Stimulated activated CD8-positive, alpha-beta memory T cell treated with anti-CD3 and anti-CD28 coated beads, Interleukin-12 subunit alpha, Interleukin-12 subunit beta, amount 100 ng/mL, for 4 hours (primary cell): ENCODE measurements at regions not wholly inside any gene's neighbourhood (a gene's known extent, or its start where the extent isn't known, plus 50 kb on each side); places are given as distances from the start of the nearest gene placed in this dataset.

Experiments
- DNase-seq: peaks from one replicate; pipeline ENCODE4 v3.0.0-alpha.2; 2020; ENCODE audit warnings: low read depth

GRCh38 chrX:39893417-39894338 lies 204.1 kb downstream of the BCOR start:
- DNase-seq, result no peak

GRCh38 chrX:39894683-39895082 lies 203.1 kb downstream of the BCOR start:
- DNase-seq, result no peak

GRCh38 chrX:39895218-39896110 lies 202.3 kb downstream of the BCOR start:
- no peak for DNase-seq

- no peak for DNase-seq
Measured at GRCh38 chrX:39896951-39897740, 200.6 kb downstream of the BCOR start.

- DNase-seq, result no peak
Measured at GRCh38 chrX:39897741-39898097, 200.0 kb downstream of the BCOR start.

DNA sequence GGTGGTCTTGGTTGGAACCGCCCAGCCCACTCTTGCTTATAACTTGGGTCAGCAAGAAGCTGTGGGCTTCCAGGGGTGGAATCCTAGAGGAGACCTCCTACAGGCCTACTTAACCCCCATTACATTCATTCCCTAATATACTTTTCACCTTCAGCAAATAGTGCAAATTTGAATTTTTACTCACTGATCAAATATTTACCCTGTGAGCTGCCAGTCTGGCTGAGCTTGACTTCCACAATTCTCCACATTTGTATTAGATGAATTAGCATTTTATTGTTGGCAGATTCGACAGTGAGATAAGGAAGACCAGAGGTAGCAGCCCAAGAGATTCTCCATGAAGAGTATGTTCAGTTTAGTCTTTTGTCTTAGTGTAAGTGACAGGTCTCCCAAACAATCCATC lies 199.6 kb downstream of the BCOR start:
- DNase-seq, result no peak

- DNase-seq, result no peak
Measured at GRCh38 chrX:39899059-39899458, 198.7 kb downstream of the BCOR start.

- DNase-seq, result no peak
Measured at GRCh38 chrX:39899856-39900776, 197.6 kb downstream of the BCOR start.

GRCh38 chrX:39900777-39901170 lies 197.0 kb downstream of the BCOR start:
- no peak for DNase-seq

DNA sequence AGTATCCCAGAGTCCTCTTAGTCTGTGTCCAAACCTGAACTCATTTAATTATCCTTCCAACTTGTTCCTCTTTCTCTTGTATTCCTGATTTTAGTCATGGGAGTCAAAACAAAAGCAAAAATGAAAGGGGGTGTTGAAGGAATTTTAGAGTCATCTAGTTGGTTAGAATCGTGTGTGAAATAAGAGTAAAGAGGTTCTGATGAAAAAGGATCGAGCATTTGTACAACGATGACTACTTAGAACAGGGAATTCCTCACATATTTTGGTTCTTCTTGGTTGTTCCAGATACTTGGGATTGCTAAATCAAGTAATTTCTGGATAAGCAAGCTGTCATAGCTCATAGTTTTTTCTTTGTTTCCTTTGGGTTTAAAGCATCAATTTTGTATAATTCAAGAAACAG lies 194.4 kb downstream of the BCOR start:
- DNase-seq, result no peak

DNA sequence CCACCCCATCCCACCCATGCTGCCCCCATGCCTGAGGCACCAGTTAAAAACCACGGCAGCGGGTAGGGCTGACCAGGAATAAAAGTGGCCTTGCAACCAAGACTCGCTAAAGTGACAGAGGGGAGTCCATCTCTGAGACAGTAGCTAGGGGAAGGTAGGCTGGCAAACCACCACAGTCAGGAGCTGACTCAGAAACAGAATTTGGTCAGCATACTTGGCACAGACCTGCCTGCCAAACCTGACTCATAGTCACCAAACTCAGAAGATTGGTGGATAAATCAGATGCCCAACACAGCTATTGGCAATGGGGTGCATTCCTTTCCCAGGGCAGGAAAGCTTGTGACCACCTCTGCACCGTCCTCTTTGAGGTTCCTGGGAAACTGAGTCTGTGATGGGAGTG lies 193.8 kb downstream of the BCOR start:
- no peak for DNase-seq

DNA sequence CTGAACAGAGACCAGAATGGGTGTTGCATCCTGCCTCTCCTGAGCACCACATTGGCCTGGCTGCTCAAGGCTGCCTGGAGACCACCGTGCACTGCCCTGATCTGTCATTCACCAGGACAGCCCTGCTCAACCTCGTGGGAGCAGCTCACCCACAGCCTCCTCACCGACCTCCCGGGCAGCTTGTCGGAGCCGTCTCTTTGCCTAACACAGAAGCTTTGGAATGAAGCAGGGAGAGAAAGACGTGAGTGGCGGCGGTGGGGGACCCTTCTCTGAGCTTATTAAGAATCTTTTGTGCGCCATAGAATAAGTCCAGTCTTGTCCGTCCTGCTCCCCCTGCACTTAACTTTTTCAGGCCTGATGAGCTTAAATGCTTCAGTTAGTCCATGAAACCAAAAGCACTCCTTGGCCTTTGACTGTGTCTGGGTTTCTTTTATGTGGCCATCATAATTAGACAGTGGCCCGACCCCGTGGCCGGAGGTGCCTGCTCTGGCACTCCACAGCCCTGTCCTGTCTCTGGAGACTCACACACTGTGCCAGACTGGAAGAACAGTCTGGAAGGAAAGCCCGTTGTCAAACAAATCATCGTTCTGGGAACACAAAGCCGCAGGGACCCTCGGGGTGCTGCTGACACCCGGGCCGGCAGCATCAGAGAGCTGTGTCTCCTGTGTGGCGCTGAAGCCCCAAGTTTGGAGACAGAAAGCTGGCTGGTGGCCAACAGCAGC lies 192.8 kb downstream of the BCOR start:
- no peak for DNase-seq

- DNase-seq, result no peak
Measured at GRCh38 chrX:39905538-39905891, 192.2 kb downstream of the BCOR start.

- DNase-seq, result no peak
Measured at GRCh38 chrX:39905946-39906345, 191.8 kb downstream of the BCOR start.

GRCh38 chrX:39907964-39908661 lies 189.6 kb downstream of the BCOR start:
- no peak for DNase-seq

GRCh38 chrX:39909996-39910395 lies 187.8 kb downstream of the BCOR start:
- DNase-seq, result no peak

GRCh38 chrX:39910651-39911050 lies 187.1 kb downstream of the BCOR start:
- DNase-seq, result no peak

GRCh38 chrX:39911278-39911897 lies 186.4 kb downstream of the BCOR start:
- DNase-seq, result no peak

DNA sequence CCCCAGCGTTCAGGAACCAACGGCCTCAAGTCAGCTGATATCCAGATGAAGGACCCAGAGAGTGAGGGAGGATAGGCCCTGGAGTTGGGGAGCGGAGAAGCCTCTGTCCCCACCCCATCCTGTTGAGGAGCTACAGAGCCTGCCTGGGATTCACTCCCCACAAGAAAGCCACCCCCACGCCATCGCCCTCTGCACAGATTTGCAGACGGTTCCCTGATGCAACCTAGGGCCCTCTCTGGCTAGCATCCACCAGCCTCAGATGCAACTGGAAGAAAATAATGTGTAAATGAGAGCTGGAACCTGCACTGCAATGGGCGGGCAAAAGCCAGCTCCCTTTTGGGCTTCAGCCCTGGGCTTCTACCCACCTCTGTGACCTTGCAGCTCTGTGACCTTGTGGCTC lies 185.6 kb downstream of the BCOR start:
- no peak for DNase-seq

DNA sequence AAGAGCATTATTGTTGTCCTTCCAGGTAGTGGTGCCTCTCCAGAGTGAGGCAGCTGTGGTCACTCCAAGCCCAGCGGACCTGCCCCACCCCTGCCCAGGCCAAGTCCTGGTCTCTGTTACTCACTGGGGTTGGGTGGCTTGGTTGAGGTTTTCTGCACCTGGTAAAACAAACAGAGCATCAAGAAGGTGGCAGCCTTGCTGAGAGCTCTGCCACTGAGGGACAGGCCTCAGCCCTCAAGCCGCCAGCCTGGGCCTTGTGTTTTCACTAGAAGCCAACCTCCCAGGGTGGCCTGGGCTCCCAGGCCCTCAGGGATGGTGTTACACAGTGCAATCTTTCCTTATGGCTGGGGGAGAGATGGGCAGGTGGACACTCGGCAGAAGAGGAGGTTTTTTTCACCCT lies 182.7 kb downstream of the BCOR start:
- DNase-seq, result no peak
